ENCODE measurements at regions not wholly inside any gene's neighbourhood (a gene's known extent, or its start where the extent isn't known, plus 50 kb on each side); places are given as distances from the start of the nearest gene placed in this dataset.
A peak's percentile ranks its signal among the peaks of the same experiment; 100 is the strongest.

DNA sequence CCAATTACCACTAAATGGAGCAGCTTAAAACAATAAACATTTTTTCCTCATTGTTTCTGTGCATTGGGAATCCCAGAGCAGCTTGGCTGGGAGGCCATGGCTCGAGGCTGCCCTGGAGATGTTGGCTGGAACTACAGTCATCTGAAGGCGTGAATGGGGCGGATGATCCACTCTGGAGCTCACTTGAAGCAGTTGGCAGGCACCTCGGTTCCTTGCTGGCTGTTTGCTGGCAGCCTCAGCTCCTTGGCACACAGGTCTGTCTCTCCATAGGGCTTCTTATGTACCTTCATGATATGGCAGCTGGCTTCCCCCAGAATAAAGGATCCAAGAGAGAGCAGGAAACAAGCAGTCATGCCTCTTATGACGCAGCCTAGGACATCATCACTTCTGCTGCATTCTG lies 227.0 kb upstream of the COPS8 start:
- DNase-seq (ENCODE audit: extremely low spot score, insufficient read length, low read depth) (no peak), FAIRE-seq (no peak)

DNA sequence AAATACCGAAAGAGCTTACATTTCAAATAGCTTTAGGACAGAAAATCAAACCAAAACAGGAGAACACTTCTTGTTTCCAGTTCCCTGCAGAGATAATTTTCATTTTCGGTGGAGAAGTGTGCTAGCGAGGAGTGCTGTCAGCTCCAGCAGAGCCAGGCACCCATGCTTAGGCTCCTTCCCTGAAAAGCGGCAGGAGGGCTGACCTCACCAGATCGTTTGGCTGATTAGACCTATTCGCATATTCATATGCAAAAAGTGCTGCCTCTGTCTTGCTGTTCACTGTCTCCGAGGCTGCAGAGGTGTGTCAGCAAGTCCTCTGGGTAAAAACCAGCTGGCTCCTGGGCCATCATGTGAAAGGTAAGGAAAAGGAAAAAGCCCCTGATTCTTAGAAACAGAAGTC lies 225.8 kb upstream of the COPS8 start:
- FAIRE-seq = no peak
- no peak for DNase-seq (ENCODE audit: extremely low spot score, insufficient read length, low read depth)

DNA sequence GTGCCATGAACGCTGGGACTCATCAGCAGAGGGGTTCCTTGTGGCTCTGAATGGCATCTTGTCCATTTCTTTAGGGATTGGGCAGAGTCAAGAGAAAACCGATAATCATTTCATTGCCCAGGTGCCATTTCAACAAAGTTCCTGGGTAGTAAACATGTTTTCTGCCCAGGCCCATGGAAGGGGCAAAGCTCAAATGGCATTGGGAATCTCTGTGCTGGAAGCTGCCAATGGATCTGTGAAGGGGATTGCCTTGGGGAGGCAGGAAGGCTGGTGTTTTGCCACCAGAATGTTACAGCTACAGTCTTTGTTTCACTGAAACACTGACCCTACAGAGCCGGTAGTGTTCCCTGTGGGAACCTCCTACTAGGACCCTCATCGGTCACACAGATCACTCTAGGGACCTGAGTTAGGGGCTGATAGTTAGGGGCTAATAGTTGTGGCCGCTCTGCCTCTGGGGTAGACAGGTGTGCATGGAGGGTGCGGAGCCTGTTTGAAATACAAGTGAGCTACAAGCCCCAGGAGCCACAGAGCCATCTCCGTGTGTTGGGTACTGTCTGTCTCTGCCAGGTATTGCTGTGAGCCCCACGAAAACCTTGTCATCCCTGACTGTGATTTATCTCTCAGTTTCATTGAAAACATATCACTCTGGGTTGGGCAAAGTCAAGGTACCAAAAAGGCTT lies 224.4 kb upstream of the COPS8 start:
- DNase-seq (ENCODE audit: extremely low spot score, insufficient read length, low read depth) (no peak), FAIRE-seq (no peak)

DNA sequence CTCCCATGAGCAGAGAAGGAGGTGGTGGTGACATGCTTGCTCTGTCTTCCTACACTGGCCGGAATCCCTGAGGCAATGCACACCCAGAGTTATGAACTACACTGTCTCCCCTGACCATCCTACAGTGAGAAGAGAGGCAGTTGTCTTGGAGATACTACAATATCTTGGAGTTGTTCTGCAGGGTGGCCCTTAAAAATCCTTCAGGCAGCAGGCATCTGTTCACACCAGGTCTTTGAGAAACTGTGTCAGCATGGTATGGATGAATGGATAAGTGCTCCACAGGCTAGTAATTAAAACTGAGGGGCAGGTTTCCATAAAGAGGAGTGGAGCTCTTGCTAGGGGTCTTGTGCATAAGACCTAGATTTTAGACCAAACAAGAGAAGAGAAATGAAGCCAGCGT lies 223.7 kb upstream of the COPS8 start:
- no peak for FAIRE-seq
- DNase-seq (ENCODE audit: extremely low spot score, insufficient read length, low read depth) = no peak

DNA sequence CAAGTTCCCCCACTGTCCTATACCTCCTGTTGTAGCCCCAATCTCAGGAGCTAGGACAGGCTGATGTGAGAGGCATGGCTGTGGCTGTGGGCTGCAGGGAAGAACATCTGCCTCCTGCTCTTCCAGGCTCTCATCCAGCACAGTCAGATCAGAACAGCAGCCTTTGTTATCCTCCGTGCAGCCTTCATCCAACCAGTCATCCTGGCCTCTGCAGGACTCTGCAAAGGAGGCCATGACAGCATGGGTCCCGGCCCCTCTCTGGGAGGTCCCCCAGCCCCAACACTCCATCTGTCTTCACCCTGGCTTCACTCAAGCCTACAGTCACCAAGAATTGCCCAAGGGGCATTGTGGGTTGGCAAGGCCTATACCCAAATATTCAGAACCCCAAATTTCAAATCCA lies 223.2 kb upstream of the COPS8 start:
- no peak for DNase-seq (ENCODE audit: extremely low spot score, insufficient read length, low read depth)

DNA sequence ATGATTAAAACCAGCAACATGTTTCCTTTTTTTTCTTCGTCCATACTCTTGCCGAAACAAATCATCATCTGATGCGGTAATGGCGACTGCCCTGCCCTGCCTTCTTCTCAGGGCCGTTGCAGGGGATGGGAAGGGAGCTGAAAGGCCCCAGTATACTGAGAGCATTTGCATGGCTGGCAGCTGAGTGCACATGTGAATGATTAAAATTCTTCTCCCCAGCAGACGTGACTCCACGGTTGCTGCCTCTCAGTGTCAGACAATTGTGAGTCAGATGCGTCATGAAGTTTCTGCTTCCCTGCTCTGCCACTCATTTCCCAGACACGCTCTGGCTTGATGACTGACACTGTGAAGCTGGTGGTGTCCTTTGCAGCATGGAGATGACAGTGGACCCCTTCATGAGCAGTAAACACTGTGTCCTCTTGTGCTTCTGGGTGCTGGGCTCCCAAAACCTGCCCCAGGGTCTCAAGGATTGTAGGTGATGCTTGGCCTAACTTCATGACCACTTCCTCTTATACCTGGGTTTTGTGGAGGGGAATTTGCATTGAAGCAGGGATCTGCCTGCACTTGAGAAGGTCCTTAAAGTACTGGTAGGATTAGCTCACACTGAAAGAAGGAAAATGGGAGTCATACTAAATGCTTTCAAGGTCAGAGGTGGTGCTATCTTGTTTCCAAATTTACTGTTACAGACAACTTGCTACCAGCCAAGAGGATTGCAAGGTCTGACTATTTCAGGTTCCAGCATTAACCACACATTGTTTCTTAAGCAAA lies 222.5 kb upstream of the COPS8 start:
- FAIRE-seq = peak; percentile 35

More for the DNA sequence above, 223.2 kb upstream of the COPS8 start:
- no peak for FAIRE-seq

DNA sequence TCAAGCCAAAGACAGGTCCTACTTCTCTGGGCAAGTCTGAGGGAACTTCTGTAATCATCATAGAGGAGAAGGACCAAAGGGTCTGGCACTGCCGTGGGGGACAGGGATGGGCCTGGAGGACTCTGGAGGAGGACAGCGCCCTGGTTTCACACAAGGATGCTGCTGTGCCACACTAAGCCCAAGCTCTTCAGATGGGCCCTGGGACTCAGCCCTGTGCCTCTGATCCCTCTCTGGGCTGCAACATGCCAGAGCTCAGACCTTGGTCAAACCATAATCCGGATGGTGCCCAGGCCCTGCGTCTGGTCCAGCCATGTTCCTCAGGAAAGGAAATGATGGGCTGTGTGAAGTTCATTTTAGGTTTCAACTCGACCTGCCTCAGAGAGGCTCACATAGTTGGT lies 222.0 kb upstream of the COPS8 start:
- DNase-seq (ENCODE audit: extremely low spot score, insufficient read length, low read depth) (no peak), FAIRE-seq (no peak)

More for the DNA sequence above, 222.5 kb upstream of the COPS8 start:
- peak; percentile 12 for DNase-seq (ENCODE audit: extremely low spot score, insufficient read length, low read depth)

DNA sequence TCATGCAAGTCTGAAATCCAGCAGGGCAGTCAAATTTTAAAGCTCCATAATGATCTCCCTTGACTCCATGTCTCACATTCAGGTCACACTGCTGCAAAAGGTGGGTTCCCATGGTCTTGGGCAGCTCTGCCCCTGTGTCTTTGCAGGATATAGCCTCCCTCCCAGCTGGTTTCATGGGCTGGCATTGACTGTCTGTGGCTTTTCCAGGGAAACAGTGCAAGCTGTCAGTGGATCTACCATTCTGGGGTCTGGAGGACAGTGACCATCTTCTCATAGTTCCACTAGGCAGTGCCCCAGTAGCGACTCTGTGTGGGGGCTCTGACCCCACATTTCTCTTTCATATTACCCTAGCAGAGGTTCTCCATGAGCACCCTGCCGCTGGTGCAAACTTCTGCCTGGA lies 220.6 kb upstream of the COPS8 start:
- no peak for DNase-seq (ENCODE audit: extremely low spot score, insufficient read length, low read depth)
- FAIRE-seq = no peak

DNA sequence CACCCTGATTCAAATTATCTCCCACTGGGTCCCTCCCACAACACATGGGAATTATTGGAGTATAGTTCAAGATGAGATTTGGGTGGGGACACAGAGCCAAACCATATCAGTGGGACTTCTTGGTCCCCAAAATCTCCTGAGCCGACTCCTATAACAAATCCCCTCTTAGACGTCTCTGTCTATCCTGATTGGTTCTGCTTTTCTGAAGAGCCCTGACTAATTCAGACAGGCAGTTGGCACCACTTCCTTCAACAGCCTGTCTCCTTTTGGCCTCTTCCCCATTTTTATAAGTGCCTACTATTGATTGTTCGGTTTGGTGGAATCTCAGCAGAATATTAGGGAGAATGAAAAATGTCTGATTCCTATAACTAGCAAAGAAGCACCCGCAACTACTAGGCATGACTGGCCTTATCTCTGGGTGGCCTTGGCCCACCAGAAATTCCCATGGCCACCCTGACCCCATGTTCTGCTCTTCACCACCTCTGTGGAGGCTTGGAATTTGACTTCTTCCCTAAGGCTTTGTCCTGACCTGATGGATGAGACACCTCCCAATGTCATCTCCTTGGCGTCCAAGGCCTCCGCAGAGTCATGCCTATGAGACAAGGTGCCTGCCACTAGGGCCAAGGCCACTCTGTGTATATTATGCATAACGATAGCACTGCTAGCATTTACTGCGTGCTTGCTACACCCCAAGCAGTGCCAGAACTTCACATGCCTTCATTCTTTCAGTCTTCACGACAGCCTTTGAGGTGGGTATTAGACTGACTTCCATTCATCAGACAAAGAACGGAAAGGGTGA lies 218.9 kb upstream of the COPS8 start:
- FAIRE-seq (no peak), DNase-seq (ENCODE audit: extremely low spot score, insufficient read length, low read depth) (no peak)

DNA sequence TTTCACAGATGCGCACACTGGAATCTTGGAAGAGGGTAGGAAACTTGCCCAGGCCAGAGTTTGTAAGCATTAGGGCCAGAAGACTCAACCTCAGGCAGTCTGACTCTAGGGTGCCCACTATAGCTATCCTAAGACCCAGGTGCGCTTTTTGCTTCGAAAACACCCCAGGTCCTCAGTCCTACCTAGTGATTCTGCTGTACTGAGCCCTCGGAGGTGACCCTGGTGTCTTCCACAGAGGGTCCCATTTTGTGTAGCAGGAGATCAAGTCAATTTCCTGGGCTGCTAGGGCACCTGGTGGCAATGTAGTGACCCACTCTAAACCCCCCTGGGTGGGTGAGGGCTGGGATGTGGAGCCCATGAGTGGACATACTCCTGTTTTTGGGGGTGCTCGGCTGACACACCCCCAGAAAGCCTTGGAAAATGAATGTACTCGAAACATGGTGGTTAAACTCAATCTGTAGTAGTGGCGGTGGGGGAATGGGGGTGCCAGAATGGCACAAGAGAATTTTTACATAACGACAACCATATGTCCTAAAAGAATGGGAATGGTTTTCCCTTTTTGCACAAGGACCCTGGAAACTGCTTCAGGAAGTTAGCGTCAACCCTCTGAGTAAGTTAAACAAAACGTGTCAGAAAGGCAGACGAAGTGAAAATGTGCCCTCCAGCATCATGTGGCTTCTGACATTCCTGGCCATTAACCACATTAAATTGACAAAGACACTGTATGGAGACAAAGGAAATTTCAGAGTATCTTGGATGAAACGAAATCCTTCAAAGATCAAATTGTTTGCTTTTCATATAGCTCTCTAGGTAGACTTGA lies 218.0 kb upstream of the COPS8 start:
- FAIRE-seq (no peak), DNase-seq (ENCODE audit: extremely low spot score, insufficient read length, low read depth) (no peak)

DNA sequence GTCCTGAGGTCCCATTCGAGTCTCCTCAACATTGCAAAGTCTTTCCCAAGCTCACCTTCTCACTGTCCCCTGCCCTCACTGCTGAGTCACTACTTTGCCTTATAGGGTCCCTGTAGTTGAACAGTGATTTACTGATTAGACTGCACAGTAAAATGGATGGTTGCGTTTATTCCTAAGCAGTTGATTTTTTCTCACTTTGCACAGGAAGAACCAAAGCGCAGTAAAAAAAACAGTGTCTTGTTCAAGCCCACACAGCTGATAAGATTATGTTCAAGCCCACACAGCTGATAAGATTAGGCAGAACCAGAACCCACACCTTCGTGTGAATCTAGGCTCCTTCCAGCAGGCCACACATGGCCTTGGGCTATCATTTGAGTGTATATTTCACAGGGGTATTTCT lies 215.3 kb upstream of the COPS8 start:
- DNase-seq (ENCODE audit: extremely low spot score, insufficient read length, low read depth) = no peak
- no peak for FAIRE-seq

DNA sequence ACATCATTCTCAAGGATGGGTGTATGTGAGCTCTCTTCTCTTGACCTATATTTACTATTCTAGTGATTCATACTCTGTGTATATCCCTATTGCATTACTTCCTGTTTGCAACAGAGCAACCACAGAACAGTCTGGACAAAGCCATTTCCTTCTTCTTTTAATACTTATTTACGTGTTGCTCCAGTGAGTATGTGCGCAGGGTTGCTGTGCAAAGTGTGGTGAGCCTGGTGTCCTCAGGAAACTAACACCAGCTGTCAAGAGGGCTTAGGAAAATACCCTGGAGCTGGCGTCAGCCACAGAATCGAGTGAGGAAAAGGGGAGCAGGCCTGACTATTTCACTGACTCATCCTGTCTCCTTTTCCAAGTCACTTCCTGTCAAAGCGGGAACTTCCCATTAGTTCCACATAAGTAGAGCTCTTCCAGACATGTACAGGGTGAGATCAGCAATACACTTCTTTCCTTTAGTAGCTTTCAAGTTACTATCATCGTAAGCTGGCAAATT lies 214.1 kb upstream of the COPS8 start:
- no peak for DNase-seq (ENCODE audit: extremely low spot score, insufficient read length, low read depth)
- FAIRE-seq = no peak

DNA sequence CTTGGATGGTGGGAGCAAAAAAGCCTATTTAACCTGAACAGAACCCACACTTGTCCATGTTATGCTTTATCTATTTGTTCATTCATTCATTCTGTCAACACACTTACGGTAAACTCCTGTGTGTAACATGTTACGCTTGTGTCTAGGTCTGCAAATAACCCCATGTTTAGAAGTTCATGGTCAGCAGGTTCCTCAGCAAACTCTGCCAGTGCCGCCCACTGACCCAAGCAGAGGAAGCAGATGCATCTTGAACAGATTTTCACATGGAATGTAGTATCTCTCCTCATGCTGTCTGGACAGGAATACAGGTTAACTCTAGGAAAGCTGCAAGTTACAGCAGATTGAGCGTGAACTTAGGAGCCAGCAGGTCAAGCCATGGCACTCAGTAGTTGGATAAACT lies 213.7 kb upstream of the COPS8 start:
- FAIRE-seq = no peak

DNA sequence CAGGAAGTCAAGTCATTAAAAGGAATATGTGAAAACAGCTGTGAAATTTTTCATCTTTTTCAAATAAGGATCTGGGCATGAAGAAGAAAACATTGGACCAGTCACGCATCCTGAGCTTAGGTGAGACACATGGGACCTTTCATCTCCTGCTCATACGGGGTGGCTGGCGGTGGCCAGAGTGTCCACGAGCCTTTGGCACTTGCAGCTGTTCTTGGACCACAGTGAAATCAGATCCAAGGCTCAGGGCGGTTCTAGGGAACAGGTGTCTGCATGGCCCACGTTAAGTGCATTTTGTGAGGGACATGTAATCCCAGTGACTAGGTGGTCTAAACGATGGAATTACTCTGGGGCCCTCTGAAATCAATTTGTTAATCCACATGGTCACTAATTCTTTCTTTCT lies 212.7 kb upstream of the COPS8 start:
- no peak for FAIRE-seq
- DNase-seq (ENCODE audit: extremely low spot score, insufficient read length, low read depth) = no peak

More for the DNA sequence above, 213.7 kb upstream of the COPS8 start:
- DNase-seq (ENCODE audit: extremely low spot score, insufficient read length, low read depth) = no peak

DNA sequence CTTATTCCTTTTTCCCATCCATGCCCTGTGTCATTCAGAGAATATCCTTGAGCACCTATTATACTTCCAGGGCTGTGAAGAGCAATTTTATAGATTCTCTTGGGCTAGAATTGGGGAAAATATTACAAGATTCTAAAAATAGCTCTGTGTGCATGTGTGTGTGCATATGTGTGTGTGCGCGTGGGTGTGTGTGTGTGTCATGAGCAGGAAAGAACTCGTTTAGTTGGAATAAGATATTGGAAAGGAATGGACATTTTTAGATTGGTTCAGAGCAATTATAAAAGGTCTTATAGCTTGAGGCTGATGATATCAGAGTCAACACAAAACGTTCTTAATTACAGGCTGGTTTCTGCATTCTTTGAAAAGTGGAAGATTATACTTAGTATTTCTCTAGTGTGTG lies 212.1 kb upstream of the COPS8 start:
- DNase-seq (ENCODE audit: extremely low spot score, insufficient read length, low read depth) (no peak), FAIRE-seq (no peak)

DNA sequence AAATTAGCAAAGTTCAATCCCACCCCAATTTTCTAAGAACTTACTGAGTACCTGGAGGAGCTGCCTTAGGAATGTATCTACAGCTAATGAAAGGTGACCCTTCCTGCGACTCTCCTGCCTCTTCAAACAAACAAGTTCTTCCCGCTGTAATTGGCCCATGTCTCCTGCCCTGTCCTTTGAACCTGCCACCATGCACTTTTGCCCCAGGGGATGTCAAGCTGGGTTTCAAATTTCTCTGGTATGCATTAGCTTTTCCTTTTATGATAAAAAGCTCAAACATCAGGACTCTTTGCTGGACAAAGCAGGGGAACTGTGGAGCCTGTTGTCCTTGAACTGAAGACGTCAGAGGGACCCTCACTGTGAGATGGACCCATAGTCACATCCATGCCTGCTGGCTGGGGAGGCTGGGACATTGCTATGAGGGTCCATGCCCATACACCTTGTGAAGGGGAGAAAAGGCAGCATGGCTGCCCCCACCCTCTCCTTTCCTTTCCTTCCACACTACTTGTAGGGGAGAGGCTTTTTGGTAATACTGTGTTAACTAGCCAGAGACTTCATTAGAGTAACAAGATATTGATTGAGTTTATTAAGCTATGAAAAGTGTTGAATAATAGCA lies 210.7 kb upstream of the COPS8 start:
- no peak for FAIRE-seq
- no peak for DNase-seq (ENCODE audit: extremely low spot score, insufficient read length, low read depth)

DNA sequence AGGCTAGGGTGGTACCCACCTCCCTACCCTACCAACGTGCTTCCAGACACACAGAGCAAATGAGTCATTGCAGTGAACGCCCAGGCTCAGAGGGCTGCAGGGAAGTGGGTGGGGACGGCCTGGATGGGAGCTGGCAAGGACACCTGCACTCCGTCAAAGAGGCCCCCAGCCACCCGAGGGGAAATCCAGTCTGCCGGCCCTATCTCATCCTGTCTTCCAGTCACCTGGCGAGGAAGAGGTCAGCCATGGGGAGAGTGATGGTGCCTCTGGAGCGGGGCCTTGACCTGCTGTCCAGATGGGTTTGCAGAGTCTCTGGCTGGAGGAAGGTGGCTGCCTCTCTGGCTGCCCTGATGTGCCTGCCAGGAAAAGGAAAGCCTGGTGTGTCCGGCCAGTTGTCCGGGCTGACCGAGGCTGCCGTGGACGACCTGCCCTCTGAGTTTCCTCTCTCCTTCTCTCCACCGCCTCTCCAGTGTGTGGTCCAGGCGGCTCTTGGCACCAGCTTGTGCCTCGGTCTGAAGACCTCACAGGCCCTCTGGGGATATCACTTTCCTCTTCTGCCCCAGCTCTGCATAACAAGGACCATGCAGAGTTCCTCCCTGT lies 209.7 kb upstream of the COPS8 start:
- DNase-seq (ENCODE audit: extremely low spot score, insufficient read length, low read depth) = no peak
- FAIRE-seq = no peak

DNA sequence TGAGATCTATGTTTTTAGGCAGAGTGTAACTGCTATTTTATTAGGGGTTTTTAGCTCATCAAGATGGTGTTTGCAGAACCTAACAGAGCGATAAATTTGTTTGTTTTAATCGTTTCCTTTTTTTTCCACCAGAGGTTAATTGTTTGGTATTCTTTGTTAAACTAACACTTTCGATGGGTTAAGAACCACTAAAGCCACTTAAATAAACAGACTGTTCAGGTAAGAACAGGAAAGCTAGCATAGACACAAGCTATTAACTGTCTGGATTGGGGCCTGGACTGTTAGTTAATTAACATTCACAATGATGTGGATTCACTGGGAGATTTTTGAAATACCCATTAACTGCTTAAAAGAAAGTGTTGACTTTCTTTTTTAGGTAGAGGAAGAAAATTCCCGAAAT lies 209.0 kb upstream of the COPS8 start:
- no peak for FAIRE-seq
- no peak for DNase-seq (ENCODE audit: extremely low spot score, insufficient read length, low read depth)

DNA sequence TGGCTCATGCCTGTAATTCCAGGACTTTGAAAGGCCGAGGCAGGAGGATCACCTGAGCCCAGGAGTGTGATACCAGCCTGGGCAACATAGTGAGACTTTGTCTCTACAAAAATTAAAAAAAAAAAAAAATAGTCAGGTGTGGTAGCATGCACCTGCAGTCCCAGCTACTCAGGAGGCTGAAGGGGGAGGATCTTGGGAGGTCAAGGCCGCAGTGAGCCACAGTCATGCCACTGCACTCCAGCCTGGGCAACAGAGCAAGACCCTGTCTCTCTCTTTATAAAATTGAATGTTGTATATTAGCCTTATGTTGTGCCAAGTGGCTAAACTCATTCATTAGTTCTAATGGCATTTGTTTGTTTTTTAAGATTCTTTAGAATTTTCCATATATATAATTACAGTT lies 207.7 kb upstream of the COPS8 start:
- DNase-seq (ENCODE audit: extremely low spot score, insufficient read length, low read depth) = no peak
- FAIRE-seq = no peak

Data from GM18507 (cell line).